ENCODE measurements at regions not wholly inside any gene's neighbourhood (a gene's known extent, or its start where the extent isn't known, plus 50 kb on each side); places are given as distances from the start of the nearest gene placed in this dataset.

DNA sequence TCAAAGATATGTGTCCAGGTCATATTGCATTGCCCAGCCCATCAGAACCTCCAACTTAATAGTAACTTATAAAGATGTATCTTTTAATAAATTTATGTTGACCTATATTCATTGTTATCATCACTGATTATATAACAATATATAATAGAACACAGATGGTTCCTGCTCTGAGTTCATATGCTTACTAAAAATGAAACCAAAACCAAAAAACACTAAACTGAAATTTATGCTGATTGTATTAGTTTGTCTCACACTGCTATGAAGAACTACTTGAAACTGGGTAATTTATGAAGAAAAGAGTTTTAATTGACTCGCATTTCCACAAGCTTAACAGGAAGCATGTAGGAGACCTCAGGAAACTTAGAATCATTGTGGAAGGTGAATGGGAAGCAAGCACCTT is 462.5 kb upstream of the TYRP1 start:
- H3K4me3 ChIP-seq (ENCODE audit: low read depth in 1 of 2, low read length in 2 of 2): no peak overlapping the region
- H2AFZ ChIP-seq (ENCODE audit: low read depth, low read length): peak overlapping the region; percentile 30; the same call in 1 of the 2 replicates
- no peaks in the 10 kb centered on the region for H3K79me2 ChIP-seq (ENCODE audit: insufficient read depth, low read length)
- H3K4me2 ChIP-seq (ENCODE audit: insufficient read depth, low read length): no peak overlapping the region; the same call in 1 of the 2 replicates
- no peaks in the 10 kb centered on the region for H3K36me3 ChIP-seq (ENCODE audit: insufficient read depth, low read length)
- no peak for DNase-seq
- no peak for ATAC-seq (ENCODE audit: insufficient read depth, low read depth)
- no peaks in the 10 kb centered on the region for H4K20me1 ChIP-seq (ENCODE audit: insufficient read depth, low read length)
- no peaks in the 10 kb centered on the region for H3K27me3 ChIP-seq (ENCODE audit: insufficient read depth, low read length, poor library complexity)
- H3K27ac ChIP-seq (ENCODE audit: low read length): no peak overlapping the region
- no peak for TF ChIP-seq CTCF (IDR thresholded peaks at IDR 0.05; ENCODE audit: borderline replicate concordance, extremely low read depth, low read length, poor library complexity, severe bottlenecking)
- TF ChIP-seq EZH2 (IDR thresholded peaks at IDR 0.05; ENCODE audit: borderline replicate concordance, low read depth, low read length, severe bottlenecking): no peak
- no peak overlapping the region for H3K9ac ChIP-seq (ENCODE audit: low read depth, low read length)
- no peaks in the 10 kb centered on the region for H3K4me1 ChIP-seq (ENCODE audit: insufficient read depth, low read length)
- H3K9me3 ChIP-seq (ENCODE audit: insufficient read depth, low read length, severe bottlenecking): no peaks in the 10 kb centered on the region

DNA sequence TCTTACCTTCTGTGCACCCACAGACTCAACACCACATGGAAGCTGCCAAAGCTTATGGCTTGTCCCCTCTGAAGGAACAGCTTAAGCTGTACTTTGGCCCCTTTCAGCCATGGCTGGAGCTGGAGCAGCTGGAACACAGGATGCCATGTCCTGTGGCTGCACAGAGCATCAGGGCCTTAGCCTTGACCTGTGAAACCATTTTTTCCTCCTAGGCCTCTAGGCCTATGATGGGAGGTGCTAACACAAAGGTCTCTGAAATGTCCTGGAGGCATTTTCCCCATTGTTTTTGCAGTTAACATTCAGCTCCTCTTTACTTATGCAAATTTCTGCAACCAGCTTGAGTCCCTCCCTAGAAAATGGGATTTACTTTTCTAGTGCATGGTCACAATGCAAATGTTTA is 461.4 kb upstream of the TYRP1 start:
- no peak overlapping the region for H2AFZ ChIP-seq (ENCODE audit: low read depth, low read length)
- no peak overlapping the region for H3K9ac ChIP-seq (ENCODE audit: low read depth, low read length)
- H3K79me2 ChIP-seq (ENCODE audit: insufficient read depth, low read length): no peaks in the 10 kb centered on the region
- H3K27ac ChIP-seq (ENCODE audit: low read length): no peak overlapping the region
- no peaks in the 10 kb centered on the region for H3K9me3 ChIP-seq (ENCODE audit: insufficient read depth, low read length, severe bottlenecking)
- no peak overlapping the region for H3K4me3 ChIP-seq (ENCODE audit: low read depth in 1 of 2, low read length in 2 of 2)
- H3K4me2 ChIP-seq (ENCODE audit: insufficient read depth, low read length): no peak overlapping the region
- H3K36me3 ChIP-seq (ENCODE audit: insufficient read depth, low read length): no peaks in the 10 kb centered on the region
- ATAC-seq (ENCODE audit: insufficient read depth, low read depth): no peak
- no peaks in the 10 kb centered on the region for H4K20me1 ChIP-seq (ENCODE audit: insufficient read depth, low read length)
- TF ChIP-seq CTCF (IDR thresholded peaks at IDR 0.05; ENCODE audit: borderline replicate concordance, extremely low read depth, low read length, poor library complexity, severe bottlenecking) (no peak), EZH2 (IDR thresholded peaks at IDR 0.05; ENCODE audit: borderline replicate concordance, low read depth, low read length, severe bottlenecking) (no peak)
- no peak for DNase-seq
- H3K4me1 ChIP-seq (ENCODE audit: insufficient read depth, low read length): no peaks in the 10 kb centered on the region
- H3K27me3 ChIP-seq (ENCODE audit: insufficient read depth, low read length, poor library complexity): no peaks in the 10 kb centered on the region

DNA sequence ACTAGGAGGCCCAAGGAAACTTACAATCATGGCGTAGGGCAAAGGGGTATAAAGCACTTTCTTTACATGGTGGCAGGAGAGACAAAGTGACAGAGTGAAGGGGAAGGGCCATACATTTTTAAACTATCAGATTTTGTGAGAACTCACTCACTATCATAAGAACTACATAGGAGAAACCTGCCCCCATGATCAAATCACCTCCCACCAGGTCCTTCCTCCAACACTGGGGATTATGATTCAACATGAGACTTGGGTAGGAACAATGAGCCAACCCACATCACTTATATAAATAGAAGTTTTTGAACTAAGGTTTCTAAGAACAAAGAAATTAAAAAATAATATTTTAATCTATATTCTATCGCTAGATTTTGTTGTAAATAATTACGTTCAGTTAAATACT is 460.3 kb upstream of the TYRP1 start:
- Histone ChIP-seq H3K4me1 (ENCODE audit: insufficient read depth, low read length) (no peaks in the 10 kb centered on the region), H3K9me3 (ENCODE audit: insufficient read depth, low read length, severe bottlenecking) (no peaks in the 10 kb centered on the region), H4K20me1 (ENCODE audit: insufficient read depth, low read length) (no peaks in the 10 kb centered on the region), H3K4me2 (ENCODE audit: insufficient read depth, low read length) (no peak overlapping the region), H3K27ac (ENCODE audit: low read length) (no peak overlapping the region), H3K79me2 (ENCODE audit: insufficient read depth, low read length) (no peaks in the 10 kb centered on the region), H3K4me3 (ENCODE audit: low read depth in 1 of 2, low read length in 2 of 2) (no peak overlapping the region), H3K27me3 (ENCODE audit: insufficient read depth, low read length, poor library complexity) (no peaks in the 10 kb centered on the region), H2AFZ (ENCODE audit: low read depth, low read length) (no peak overlapping the region), H3K36me3 (ENCODE audit: insufficient read depth, low read length) (no peaks in the 10 kb centered on the region), H3K9ac (ENCODE audit: low read depth, low read length) (no peak overlapping the region)
- ATAC-seq (ENCODE audit: insufficient read depth, low read depth): no peak
- no peak for DNase-seq
- TF ChIP-seq EZH2 (IDR thresholded peaks at IDR 0.05; ENCODE audit: borderline replicate concordance, low read depth, low read length, severe bottlenecking) (no peak), CTCF (IDR thresholded peaks at IDR 0.05; ENCODE audit: borderline replicate concordance, extremely low read depth, low read length, poor library complexity, severe bottlenecking) (no peak)

GRCh38 chr9:12253941-12254340 is 439.2 kb upstream of the TYRP1 start:
- no peaks in the 10 kb centered on the region for H3K36me3 ChIP-seq (ENCODE audit: insufficient read depth, low read length)
- no peak overlapping the region for H2AFZ ChIP-seq (ENCODE audit: low read depth, low read length)
- H3K4me2 ChIP-seq (ENCODE audit: insufficient read depth, low read length): no peak overlapping the region
- no peak for ATAC-seq (ENCODE audit: insufficient read depth, low read depth)
- H3K27ac ChIP-seq (ENCODE audit: low read length): no peak overlapping the region
- no peak for DNase-seq
- TF ChIP-seq CTCF (IDR thresholded peaks at IDR 0.05; ENCODE audit: borderline replicate concordance, extremely low read depth, low read length, poor library complexity, severe bottlenecking) (no peak), EZH2 (IDR thresholded peaks at IDR 0.05; ENCODE audit: borderline replicate concordance, low read depth, low read length, severe bottlenecking) (no peak)
- no peaks in the 10 kb centered on the region for H3K27me3 ChIP-seq (ENCODE audit: insufficient read depth, low read length, poor library complexity)
- H3K9me3 ChIP-seq (ENCODE audit: insufficient read depth, low read length, severe bottlenecking): peaks cover 2% of the 10 kb centered on the region
- H4K20me1 ChIP-seq (ENCODE audit: insufficient read depth, low read length): no peaks in the 10 kb centered on the region
- H3K9ac ChIP-seq (ENCODE audit: low read depth, low read length): no peak overlapping the region
- no peaks in the 10 kb centered on the region for H3K79me2 ChIP-seq (ENCODE audit: insufficient read depth, low read length)
- no peaks in the 10 kb centered on the region for H3K4me1 ChIP-seq (ENCODE audit: insufficient read depth, low read length)
- H3K4me3 ChIP-seq (ENCODE audit: low read depth in 1 of 2, low read length in 2 of 2): no peak overlapping the region
